ENCODE measurements at regions not wholly inside any gene's neighbourhood (a gene's known extent, or its start where the extent isn't known, plus 50 kb on each side); places are given as distances from the start of the nearest gene placed in this dataset.

DNA sequence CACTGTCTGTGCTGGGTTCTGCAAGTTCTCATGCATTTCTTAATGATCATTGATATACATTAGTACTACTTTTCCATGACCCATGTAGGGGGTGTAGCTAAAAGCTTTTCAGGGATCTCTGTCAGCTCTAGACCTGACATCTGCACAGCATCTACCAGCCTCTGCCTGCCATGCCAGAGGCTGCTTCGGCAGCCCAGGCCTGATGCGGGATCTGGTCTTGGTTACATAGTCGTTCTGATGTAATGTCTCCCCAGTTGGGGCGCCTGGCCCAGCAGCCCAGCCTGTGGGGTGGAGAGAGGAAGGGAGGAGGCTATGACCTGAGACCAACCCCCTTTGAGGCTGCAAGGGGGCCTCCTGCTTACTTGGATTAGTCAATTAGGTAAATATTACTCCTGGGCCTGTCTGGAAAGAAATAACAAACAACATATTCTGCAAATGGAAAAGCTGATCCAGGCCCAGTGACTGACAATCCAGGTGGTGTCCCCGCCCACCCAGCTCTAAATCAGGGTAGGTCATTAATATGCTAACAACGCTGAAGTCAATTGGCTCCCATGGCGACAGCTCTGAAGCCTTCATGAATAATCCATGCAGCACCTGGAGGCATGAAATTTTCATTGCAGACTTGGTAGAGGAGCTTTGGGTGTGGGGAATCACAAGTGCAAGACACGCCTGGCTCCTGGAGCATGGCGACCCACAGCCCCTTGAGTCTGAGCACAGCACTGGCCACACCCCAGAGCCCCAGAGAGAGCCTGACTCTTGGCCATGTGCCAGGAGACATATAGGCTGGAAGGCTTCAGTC lies 575.3 kb downstream of the CMPK2 start:
- no peak overlapping the region for H3K27ac ChIP-seq (ENCODE audit: control insufficient read depth, insufficient read depth, low read length)
- no peak overlapping the region for H3K4me3 ChIP-seq (ENCODE audit: control insufficient read depth in 2 of 3, extremely low read depth in 1 of 3, insufficient read depth in 2 of 3, low read depth in 1 of 3, low read length in 3 of 3)
- dilution Hi-C loops (cut with MboI; ENCODE audit: extremely low pct_ligation_motif_present, low sequenced_read_pairs) = no loop called here
- H3K4me2 ChIP-seq (ENCODE audit: control insufficient read depth, extremely low read depth, insufficient read depth, low read depth, low read length) = no peak overlapping the region
- no peak overlapping the region for H2AFZ ChIP-seq (ENCODE audit: control insufficient read depth, low read length)
- no peaks in the 10 kb centered on the region for H3K9me1 ChIP-seq (ENCODE audit: control insufficient read depth, extremely low read depth, insufficient read depth, low read length)
- H3K79me2 ChIP-seq (ENCODE audit: control insufficient read depth, insufficient read depth, low read length) = no peaks in the 10 kb centered on the region
- peaks cover 2% of the 10 kb centered on the region for H3K9me3 ChIP-seq (ENCODE audit: control insufficient read depth, low read depth, low read length)
- no peak for DNase-seq (ENCODE audit: low read depth, low spot score)
- H3K9ac ChIP-seq (ENCODE audit: control insufficient read depth, extremely low read depth, insufficient read depth, low read length) = no peak overlapping the region
- TF ChIP-seq, protein P1, sequence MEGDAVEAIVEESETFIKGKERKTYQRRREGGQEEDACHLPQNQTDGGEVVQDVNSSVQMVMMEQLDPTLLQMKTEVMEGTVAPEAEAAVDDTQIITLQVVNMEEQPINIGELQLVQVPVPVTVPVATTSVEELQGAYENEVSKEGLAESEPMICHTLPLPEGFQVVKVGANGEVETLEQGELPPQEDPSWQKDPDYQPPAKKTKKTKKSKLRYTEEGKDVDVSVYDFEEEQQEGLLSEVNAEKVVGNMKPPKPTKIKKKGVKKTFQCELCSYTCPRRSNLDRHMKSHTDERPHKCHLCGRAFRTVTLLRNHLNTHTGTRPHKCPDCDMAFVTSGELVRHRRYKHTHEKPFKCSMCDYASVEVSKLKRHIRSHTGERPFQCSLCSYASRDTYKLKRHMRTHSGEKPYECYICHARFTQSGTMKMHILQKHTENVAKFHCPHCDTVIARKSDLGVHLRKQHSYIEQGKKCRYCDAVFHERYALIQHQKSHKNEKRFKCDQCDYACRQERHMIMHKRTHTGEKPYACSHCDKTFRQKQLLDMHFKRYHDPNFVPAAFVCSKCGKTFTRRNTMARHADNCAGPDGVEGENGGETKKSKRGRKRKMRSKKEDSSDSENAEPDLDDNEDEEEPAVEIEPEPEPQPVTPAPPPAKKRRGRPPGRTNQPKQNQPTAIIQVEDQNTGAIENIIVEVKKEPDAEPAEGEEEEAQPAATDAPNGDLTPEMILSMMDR (optimal IDR thresholded peaks at IDR 0.05 in 1 of 3, IDR thresholded peaks at IDR 0.05 in 1 of 3, conservative IDR thresholded peaks at IDR 0.05 in 1 of 3; ENCODE audit: extremely low read depth in 1 of 3, insufficient read depth in 2 of 3, low read length in 3 of 3) = no peak
- TF ChIP-seq EZH2 (IDR thresholded peaks at IDR 0.05; ENCODE audit: low read length) = no peak
- FAIRE-seq = no peak
- no peaks in the 10 kb centered on the region for H3K4me1 ChIP-seq (ENCODE audit: control insufficient read depth, extremely low read depth, insufficient read depth, low read length)
- H4K20me1 ChIP-seq (ENCODE audit: control insufficient read depth, extremely low read depth, insufficient read depth, low read length) = no peaks in the 10 kb centered on the region
- H3K36me3 ChIP-seq (ENCODE audit: control insufficient read depth in 2 of 2, extremely low read depth in 1 of 2, insufficient read depth in 2 of 2, low read length in 2 of 2) = no peaks in the 10 kb centered on the region
- H3K27me3 ChIP-seq (ENCODE audit: control insufficient read depth, extremely low read depth, insufficient read depth, low read length) = no peaks in the 10 kb centered on the region

DNA sequence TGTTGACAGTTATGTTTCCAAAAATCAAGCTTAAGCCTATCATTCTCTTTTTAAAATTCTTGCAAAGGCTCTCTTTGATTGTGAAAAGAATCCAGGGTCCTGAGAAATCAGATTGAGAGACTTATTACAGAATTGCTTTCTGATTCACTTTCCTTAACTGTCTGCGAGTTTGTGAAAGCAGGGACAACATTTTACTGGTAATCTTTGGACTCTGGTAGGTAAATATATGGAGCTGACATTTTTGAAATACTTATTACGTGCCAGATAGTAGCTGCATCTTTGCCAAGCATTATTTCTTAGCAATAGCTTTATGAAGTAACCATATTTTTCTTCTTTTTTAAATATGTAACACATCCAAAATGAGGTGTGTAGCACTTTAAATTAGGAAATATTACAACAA lies 570.9 kb downstream of the CMPK2 start:
- Histone ChIP-seq H3K79me2 (ENCODE audit: control insufficient read depth, insufficient read depth, low read length) (no peaks in the 10 kb centered on the region), H3K4me3 (ENCODE audit: control insufficient read depth in 2 of 3, extremely low read depth in 1 of 3, insufficient read depth in 2 of 3, low read depth in 1 of 3, low read length in 3 of 3) (no peak overlapping the region), H3K4me2 (ENCODE audit: control insufficient read depth, extremely low read depth, insufficient read depth, low read depth, low read length) (no peak overlapping the region), H2AFZ (ENCODE audit: control insufficient read depth, low read length) (no peak overlapping the region), H3K27ac (ENCODE audit: control insufficient read depth, insufficient read depth, low read length) (no peak overlapping the region), H3K9ac (ENCODE audit: control insufficient read depth, extremely low read depth, insufficient read depth, low read length) (no peak overlapping the region), H3K36me3 (ENCODE audit: control insufficient read depth in 2 of 2, extremely low read depth in 1 of 2, insufficient read depth in 2 of 2, low read length in 2 of 2) (no peaks in the 10 kb centered on the region), H3K4me1 (ENCODE audit: control insufficient read depth, extremely low read depth, insufficient read depth, low read length) (no peaks in the 10 kb centered on the region), H3K27me3 (ENCODE audit: control insufficient read depth, extremely low read depth, insufficient read depth, low read length) (no peaks in the 10 kb centered on the region), H3K9me3 (ENCODE audit: control insufficient read depth, low read depth, low read length) (peaks cover 5% of the 10 kb centered on the region), H4K20me1 (ENCODE audit: control insufficient read depth, extremely low read depth, insufficient read depth, low read length) (no peaks in the 10 kb centered on the region), H3K9me1 (ENCODE audit: control insufficient read depth, extremely low read depth, insufficient read depth, low read length) (no peaks in the 10 kb centered on the region)
- TF ChIP-seq EZH2 (IDR thresholded peaks at IDR 0.05; ENCODE audit: low read length) = no peak
- TF ChIP-seq, protein P1 (optimal IDR thresholded peaks at IDR 0.05 in 1 of 3, IDR thresholded peaks at IDR 0.05 in 1 of 3, conservative IDR thresholded peaks at IDR 0.05 in 1 of 3; ENCODE audit: extremely low read depth in 1 of 3, insufficient read depth in 2 of 3, low read length in 3 of 3) = no peak
- FAIRE-seq = no peak
- DNase-seq (ENCODE audit: low read depth, low spot score) = no peak
- dilution Hi-C loops (cut with MboI; ENCODE audit: extremely low pct_ligation_motif_present, low sequenced_read_pairs) = no loop called here
